Calu3 (cell line): ENCODE measurements at regions not wholly inside any gene's neighbourhood (a gene's known extent, or its start where the extent isn't known, plus 50 kb on each side); places are given as distances from the start of the nearest gene placed in this dataset.

ENCODE experiments used
- BruUV-seq: library from RNA; stranded (reverse); fragments of 400-500 nt; replicated peaks from 2 replicates; lab custom pipeline; 2021; lab: Mats Ljungman, UMichigan
- CTCF ChIA-PET: fragments of 300-600 bp; sonication (Branson Sonifier 250); formaldehyde crosslinking; loops from one replicate; lab custom pipeline; 2022; ENCODE audit warnings: antibody characterized with exemption; lab: Charles Lee
- DNase-seq: peaks from one replicate; pipeline ENCODE4 v3.0.0; 2022
- H3K27ac Mint-ChIP-seq: one replicate; pipeline ENCODE4 v1.8.0; 2022; ENCODE audit warnings: mixed read lengths; ENCODE audit not compliant: unreplicated experiment
- H3K27me3 Mint-ChIP-seq: one replicate; pipeline ENCODE4 v1.8.0; 2022; ENCODE audit warnings: mixed read lengths; ENCODE audit not compliant: unreplicated experiment
- H3K36me3 Mint-ChIP-seq: one replicate; pipeline ENCODE4 v1.8.0; 2022; ENCODE audit warnings: mild to moderate bottlenecking, moderate library complexity, mixed read lengths; ENCODE audit not compliant: insufficient read depth, unreplicated experiment
- H3K4me1 Mint-ChIP-seq: one replicate; pipeline ENCODE4 v1.8.0; 2022; ENCODE audit warnings: mild to moderate bottlenecking, low read depth, mixed read lengths; ENCODE audit not compliant: unreplicated experiment
- H3K4me3 Mint-ChIP-seq: one replicate; pipeline ENCODE4 v1.8.0; 2022; ENCODE audit warnings: mild to moderate bottlenecking, low read depth, moderate library complexity, mixed read lengths; ENCODE audit not compliant: unreplicated experiment
- H3K9me3 Mint-ChIP-seq: one replicate; pipeline ENCODE4 v1.8.0; 2022; ENCODE audit warnings: low read depth, mixed read lengths; ENCODE audit not compliant: unreplicated experiment
- intact Hi-C: fragments of 100-400 bp; cut with micrococcal nuclease; formaldehyde crosslinking; loops from one replicate; pipeline ENCODE4 v1.10.0; 2022; ENCODE audit not compliant: unreplicated experiment
- TF ChIP-seq, protein P1 (sequence below): fragments of 200-600 bp; IDR thresholded peaks from one replicate; pipeline ENCODE4 v1.8.0; 2022; ENCODE audit warnings: antibody characterized with exemption; ENCODE audit not compliant: unreplicated experiment

DNA sequence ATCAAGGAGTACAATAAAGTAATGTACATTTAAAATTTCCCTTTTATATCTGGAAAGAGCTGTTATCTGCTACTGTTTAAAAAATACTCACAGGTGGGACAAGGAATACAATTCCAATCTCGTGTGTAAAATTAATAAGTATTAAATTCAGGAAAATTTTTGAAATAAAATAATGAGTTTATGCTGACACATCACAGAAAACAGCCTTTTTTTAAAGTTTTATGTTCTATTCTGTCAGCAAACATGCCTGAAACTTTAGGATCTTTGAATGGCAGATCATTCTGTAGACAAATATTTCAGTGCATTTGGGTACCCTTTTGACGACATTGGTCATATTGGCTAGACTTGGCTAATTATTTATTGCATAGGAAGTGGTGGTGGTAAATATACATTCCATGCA, 254.4 kb upstream of the ETAA1 start:
- H3K36me3 Mint-ChIP-seq: no peaks in the 10 kb centered on the region
- H3K4me3 Mint-ChIP-seq: no peak overlapping the region
- no TSS peak for BruUV-seq
- H3K9me3 Mint-ChIP-seq: peaks cover 2% of the 10 kb centered on the region
- H3K27ac Mint-ChIP-seq: no peak overlapping the region
- TF ChIP-seq, protein P1, sequence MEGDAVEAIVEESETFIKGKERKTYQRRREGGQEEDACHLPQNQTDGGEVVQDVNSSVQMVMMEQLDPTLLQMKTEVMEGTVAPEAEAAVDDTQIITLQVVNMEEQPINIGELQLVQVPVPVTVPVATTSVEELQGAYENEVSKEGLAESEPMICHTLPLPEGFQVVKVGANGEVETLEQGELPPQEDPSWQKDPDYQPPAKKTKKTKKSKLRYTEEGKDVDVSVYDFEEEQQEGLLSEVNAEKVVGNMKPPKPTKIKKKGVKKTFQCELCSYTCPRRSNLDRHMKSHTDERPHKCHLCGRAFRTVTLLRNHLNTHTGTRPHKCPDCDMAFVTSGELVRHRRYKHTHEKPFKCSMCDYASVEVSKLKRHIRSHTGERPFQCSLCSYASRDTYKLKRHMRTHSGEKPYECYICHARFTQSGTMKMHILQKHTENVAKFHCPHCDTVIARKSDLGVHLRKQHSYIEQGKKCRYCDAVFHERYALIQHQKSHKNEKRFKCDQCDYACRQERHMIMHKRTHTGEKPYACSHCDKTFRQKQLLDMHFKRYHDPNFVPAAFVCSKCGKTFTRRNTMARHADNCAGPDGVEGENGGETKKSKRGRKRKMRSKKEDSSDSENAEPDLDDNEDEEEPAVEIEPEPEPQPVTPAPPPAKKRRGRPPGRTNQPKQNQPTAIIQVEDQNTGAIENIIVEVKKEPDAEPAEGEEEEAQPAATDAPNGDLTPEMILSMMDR: no peak
- no peak for DNase-seq
- no peaks in the 10 kb centered on the region for H3K27me3 Mint-ChIP-seq
- H3K4me1 Mint-ChIP-seq: peaks cover 1% of the 10 kb centered on the region
- CTCF ChIA-PET: no interaction called here
- intact Hi-C loops: no loop called here

- Mint-ChIP-seq H3K27ac (no peak overlapping the region), H3K27me3 (no peaks in the 10 kb centered on the region), H3K4me3 (no peak overlapping the region), H3K4me1 (no peaks in the 10 kb centered on the region), H3K36me3 (no peaks in the 10 kb centered on the region), H3K9me3 (no peaks in the 10 kb centered on the region)
- BruUV-seq: no TSS peak
- DNase-seq: no peak
- intact Hi-C loops: no loop called here
- CTCF ChIA-PET: no interaction called here
- TF ChIP-seq, protein P1: no peak
These were observed 251.3 kb upstream of the ETAA1 start for GRCh38 chr2:67145851-67146250.

DNA sequence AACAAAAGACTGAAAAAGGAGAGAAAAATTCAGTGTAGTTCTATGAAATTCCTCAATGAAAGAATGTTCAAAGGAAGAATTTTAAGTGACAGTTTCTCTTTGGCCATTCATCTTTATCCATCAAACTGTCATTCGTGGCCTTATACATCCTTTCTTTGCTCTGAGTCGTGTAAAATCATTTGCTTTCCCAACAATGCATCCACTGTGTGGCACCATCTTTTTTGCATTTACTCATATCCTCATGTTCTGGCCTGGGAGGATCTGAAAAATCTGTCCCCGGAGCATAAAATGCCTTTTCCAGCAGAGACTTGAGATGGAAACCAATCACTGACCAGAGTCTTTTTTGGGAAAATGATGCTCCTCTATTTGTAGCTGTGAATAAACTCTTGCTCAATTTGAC, 240.3 kb upstream of the ETAA1 start:
- intact Hi-C loops: no loop called here
- Mint-ChIP-seq H3K4me1 (no peaks in the 10 kb centered on the region), H3K27me3 (no peaks in the 10 kb centered on the region), H3K9me3 (peaks cover 7% of the 10 kb centered on the region), H3K27ac (no peak overlapping the region), H3K4me3 (no peak overlapping the region), H3K36me3 (no peaks in the 10 kb centered on the region)
- CTCF ChIA-PET: no interaction called here
- TF ChIP-seq, protein P1: no peak
- no TSS peak for BruUV-seq
- DNase-seq: no peak

DNA sequence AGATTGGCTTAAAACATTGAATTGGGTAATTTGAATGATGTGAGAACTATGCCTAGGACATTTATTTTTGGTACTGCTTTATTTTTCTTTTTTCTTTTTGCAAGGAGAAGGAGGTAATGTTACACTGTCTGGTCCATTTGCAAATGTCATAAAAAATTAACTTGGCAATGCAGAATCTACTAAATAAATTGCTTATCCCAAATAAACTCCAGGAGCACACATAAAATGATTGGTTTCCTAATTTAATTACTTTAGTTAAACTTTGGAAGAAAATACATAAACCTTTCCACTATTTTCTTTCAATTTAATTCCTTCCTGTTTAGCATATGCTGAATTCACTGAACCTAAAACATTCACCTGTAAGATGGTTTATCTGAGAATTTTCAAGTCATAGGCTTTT, 238.4 kb upstream of the ETAA1 start:
- no peaks in the 10 kb centered on the region for H3K9me3 Mint-ChIP-seq
- BruUV-seq: no TSS peak

More for the DNA sequence above, 238.4 kb upstream of the ETAA1 start:
- no peaks in the 10 kb centered on the region for H3K36me3 Mint-ChIP-seq
- H3K4me3 Mint-ChIP-seq: no peak overlapping the region
- intact Hi-C loops: no loop called here
- no peaks in the 10 kb centered on the region for H3K27me3 Mint-ChIP-seq
- no peak overlapping the region for H3K27ac Mint-ChIP-seq
- no peak for DNase-seq
- TF ChIP-seq, protein P1: no peak
- H3K4me1 Mint-ChIP-seq: no peaks in the 10 kb centered on the region
- CTCF ChIA-PET: no interaction called here
